GM12873 (cell line): ENCODE measurements at regions not wholly inside any gene's neighbourhood (a gene's known extent, or its start where the extent isn't known, plus 50 kb on each side); places are given as distances from the start of the nearest gene placed in this dataset.

ENCODE experiments used
- TF ChIP-seq, protein P1 (sequence below): IDR thresholded peaks from 2 replicates; pipeline ENCODE4 v1.5.1; 2012; ENCODE audit warnings: low read depth, mild to moderate bottlenecking, moderate library complexity, low read length, control low read depth; ENCODE audit not compliant: insufficient read depth; ENCODE audit errors: missing control alignments

DNA sequence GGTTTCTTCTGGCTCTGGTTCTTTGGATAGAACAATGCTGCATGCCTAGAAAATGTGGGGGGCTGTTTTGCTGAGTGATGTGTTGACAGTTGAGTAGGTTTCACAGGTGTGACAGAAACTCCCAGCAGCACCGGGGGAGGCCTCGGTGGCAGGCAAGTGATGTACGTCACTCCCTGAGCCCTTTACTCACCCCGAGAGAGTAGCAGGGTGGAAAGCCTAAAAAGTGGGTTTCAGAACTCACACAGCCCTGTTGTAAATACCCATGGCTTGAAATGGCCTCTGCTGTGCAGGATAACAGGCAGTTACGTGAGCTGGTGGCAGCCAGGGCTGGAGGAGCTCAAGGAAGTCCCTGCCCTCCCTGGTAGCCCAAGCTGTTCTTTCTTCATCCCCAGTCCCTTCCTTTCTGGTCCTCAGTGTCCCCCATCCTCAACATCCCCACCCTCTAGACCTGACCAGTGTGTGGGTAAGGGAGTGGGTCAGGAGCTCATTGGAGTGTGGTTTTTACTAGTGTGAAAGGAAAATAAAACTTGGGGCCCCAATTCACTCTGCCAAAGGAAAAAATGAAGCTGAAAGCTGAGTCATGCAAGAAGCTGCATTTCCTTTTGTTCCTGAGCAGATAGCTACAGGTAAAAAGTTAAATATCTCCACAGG lies 258.1 kb downstream of the STK31 start:
- TF ChIP-seq, protein P1, sequence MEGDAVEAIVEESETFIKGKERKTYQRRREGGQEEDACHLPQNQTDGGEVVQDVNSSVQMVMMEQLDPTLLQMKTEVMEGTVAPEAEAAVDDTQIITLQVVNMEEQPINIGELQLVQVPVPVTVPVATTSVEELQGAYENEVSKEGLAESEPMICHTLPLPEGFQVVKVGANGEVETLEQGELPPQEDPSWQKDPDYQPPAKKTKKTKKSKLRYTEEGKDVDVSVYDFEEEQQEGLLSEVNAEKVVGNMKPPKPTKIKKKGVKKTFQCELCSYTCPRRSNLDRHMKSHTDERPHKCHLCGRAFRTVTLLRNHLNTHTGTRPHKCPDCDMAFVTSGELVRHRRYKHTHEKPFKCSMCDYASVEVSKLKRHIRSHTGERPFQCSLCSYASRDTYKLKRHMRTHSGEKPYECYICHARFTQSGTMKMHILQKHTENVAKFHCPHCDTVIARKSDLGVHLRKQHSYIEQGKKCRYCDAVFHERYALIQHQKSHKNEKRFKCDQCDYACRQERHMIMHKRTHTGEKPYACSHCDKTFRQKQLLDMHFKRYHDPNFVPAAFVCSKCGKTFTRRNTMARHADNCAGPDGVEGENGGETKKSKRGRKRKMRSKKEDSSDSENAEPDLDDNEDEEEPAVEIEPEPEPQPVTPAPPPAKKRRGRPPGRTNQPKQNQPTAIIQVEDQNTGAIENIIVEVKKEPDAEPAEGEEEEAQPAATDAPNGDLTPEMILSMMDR: no peak

DNA sequence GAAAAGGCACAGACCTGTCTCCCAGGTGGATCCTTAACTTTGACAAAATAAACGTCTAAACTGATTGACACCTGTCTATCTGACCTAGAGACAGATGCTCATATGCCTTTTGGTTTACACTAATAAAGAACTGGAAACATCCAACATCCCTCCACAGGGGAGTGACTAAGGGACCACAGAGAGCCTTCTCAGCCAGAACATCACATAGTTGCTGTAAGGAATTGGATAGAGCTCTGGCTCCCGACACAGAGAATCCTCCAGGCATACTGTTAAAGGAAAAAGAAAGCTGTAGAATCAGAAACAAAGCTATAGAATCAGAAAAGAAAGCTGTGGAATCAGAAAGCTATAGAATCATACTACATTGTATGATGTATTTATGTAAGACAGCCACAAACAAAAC lies 258.8 kb downstream of the STK31 start:
- TF ChIP-seq, protein P1: no peak

DNA sequence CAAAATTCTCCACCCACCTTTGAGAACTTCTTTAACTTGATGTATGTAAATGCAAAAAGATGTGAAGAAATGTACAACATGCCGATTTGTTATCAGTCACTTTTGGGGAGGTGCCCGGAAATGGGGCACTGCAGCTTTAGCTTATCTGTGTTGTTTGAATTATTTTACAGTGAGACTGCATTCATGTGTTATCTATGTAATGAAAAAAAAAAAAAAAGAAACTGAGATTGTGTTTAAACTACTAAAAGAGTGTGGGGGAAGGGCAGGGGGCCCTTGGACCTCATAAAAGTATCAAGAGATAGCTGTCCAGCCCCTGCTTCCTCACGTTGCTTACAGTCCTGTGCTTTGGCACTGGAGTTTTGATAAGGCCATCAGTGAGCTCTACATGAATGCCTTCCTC lies 259.4 kb downstream of the STK31 start:
- TF ChIP-seq, protein P1: no peak

DNA sequence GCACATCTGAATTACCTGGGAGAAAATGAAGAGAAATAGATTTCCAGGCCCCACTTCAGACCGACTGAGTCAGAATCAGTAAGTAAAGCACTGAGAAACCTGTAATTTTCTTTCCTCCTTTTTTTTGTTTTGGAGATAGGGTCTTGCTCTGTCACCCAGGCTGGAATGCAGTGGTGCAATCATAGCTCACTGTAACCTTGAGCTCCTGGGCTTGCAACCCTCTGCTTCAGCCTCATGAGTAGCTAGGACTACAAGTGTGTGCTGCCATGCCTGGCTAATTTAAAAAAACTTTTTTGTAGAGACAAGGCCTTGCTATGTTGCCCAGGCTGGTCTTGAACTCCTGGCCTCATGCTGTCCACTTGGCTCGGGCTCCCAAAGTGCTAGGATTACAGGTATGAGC lies 260.2 kb downstream of the STK31 start:
- TF ChIP-seq, protein P1: no peak

DNA sequence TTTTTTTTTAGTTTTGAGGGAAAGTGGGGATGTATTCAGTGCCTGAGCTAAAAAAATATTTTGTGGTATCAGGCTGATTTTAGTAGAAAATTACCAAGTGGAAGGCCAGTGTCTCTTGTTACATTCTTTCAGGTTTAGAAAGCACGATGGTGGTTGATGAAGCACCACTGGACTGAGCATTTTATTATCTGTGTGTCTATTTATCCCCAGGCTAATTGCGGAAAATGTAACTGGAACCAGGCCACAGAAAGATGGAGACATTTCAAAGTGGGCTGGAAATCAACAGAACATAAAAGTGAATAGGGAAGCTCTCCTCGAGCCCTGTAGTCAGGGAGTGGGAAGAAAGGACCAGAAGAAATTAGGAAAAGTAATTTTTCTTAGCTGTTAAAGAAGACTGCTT lies 261.0 kb downstream of the STK31 start:
- TF ChIP-seq, protein P1: no peak

DNA sequence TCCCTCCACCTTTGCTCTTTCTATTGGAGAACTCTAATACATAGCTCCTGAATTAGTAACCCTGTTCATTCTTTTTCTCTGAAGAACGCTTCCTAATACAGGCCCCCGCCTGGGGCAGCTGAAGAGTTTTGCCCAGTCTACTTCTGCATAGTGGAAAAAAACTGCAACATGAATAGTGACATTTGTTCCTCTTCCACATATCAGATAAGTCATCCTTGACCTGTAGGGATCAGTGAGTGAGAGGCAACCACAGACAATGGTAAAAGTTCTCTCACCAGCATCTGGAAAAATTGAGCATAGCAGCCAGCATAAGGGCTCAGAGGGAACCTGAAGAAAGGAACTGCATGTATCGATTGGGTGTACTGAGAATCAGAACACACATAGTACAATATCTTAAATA lies 262.0 kb downstream of the STK31 start:
- TF ChIP-seq, protein P1: no peak

DNA sequence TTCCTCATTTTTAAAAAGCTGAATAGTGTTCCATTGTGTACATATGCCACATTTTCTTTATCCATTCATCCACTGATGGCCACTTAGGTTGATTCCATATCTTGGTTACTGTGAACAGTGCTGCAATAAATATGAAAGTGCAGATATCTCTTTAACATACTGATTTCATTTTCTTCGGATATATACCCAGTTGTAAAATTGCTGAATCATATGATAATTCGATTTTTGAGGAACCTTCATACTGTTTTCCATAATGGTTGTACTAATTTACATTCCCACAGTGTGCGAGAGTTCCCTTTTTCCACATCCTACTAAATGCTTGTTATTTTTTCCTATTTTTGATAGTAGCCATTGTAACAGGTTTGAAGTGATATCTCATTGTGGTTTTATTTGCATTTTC lies 263.2 kb downstream of the STK31 start:
- TF ChIP-seq, protein P1: no peak
